H9 (cell line): ENCODE measurements at regions not wholly inside any gene's neighbourhood (a gene's known extent, or its start where the extent isn't known, plus 50 kb on each side); places are given as distances from the start of the nearest gene placed in this dataset.

Source experiments
- DNase-seq: peaks from one replicate; pipeline ENCODE4 v3.0.0-alpha.2; 2017
- H2AFZ ChIP-seq: one replicate; pipeline ENCODE4 v1.6.1; 2013; ENCODE audit warnings: mild to moderate bottlenecking, low read length, control low read depth, moderate library complexity
- H2AK5ac ChIP-seq: 2 replicates; pipeline ENCODE4 v1.6.1; 2013; ENCODE audit warnings: low read length, control low read depth, mixed read lengths; ENCODE audit not compliant: insufficient read length
- H2BK120ac ChIP-seq: one replicate; pipeline ENCODE4 v1.6.1; 2013; ENCODE audit warnings: low read depth, mild to moderate bottlenecking, low read length, control low read depth, inconsistent platforms; ENCODE audit not compliant: poor library complexity, severe bottlenecking
- H2BK12ac ChIP-seq: 2 replicates; pipeline ENCODE4 v1.6.1; 2013; ENCODE audit warnings: low read length, control low read depth, mixed read lengths, low read depth; ENCODE audit not compliant: insufficient read length
- H2BK15ac ChIP-seq: 2 replicates; pipeline ENCODE4 v1.6.1; 2013; ENCODE audit warnings: low read depth, low read length, control low read depth
- H2BK20ac ChIP-seq: one replicate; pipeline ENCODE4 v1.6.1; 2013; ENCODE audit warnings: low read depth, mild to moderate bottlenecking, low read length, control low read depth, inconsistent platforms; ENCODE audit not compliant: poor library complexity, severe bottlenecking
- H2BK5ac ChIP-seq: 2 replicates; pipeline ENCODE4 v1.6.1; 2013; ENCODE audit warnings: low read length, control low read depth, mixed read lengths; ENCODE audit not compliant: insufficient read length
- H3K14ac ChIP-seq: 2 replicates; pipeline ENCODE4 v1.6.1; 2013; ENCODE audit warnings: low read length, control low read depth; ENCODE audit not compliant: insufficient read depth
- H3K18ac ChIP-seq: 2 replicates; pipeline ENCODE4 v1.6.1; 2013; ENCODE audit warnings: low read depth, mild to moderate bottlenecking, mixed read lengths, low read length, control low read depth; ENCODE audit not compliant: insufficient read length
- H3K23ac ChIP-seq: 2 replicates; pipeline ENCODE4 v1.6.1; 2013; ENCODE audit warnings: low read length, control low read depth, mixed read lengths, low read depth; ENCODE audit not compliant: insufficient read length
- H3K23me2 ChIP-seq: 2 replicates; pipeline ENCODE4 v1.6.1; 2013; ENCODE audit warnings: low read depth, mild to moderate bottlenecking, mixed read lengths, low read length, control low read depth; ENCODE audit not compliant: insufficient read length, poor library complexity, severe bottlenecking
- H3K27ac ChIP-seq: 2 replicates; pipeline ENCODE4 v1.5.1; 2013; ENCODE audit warnings: low read length, control low read depth, mixed read lengths, low read depth; ENCODE audit not compliant: insufficient read length
- H3K27me3 ChIP-seq: 2 replicates; pipeline ENCODE4 v1.6.1; 2013; ENCODE audit warnings: low read length, control low read depth, inconsistent platforms; ENCODE audit not compliant: insufficient read depth
- H3K4ac ChIP-seq: 2 replicates; pipeline ENCODE4 v1.6.1; 2013; ENCODE audit warnings: low read depth, mild to moderate bottlenecking, control low read depth, inconsistent platforms, low read length, moderate library complexity
- H3K4me1 ChIP-seq: 2 replicates; pipeline ENCODE4 v1.6.1; 2013; ENCODE audit warnings: low read length, control low read depth, inconsistent platforms; ENCODE audit not compliant: insufficient read depth
- H3K4me2 ChIP-seq: 2 replicates; pipeline ENCODE4 v1.6.1; 2013; ENCODE audit warnings: low read length, control low read depth, mixed read lengths; ENCODE audit not compliant: insufficient read length, insufficient read depth
- H3K56ac ChIP-seq: 2 replicates; pipeline ENCODE4 v1.6.1; 2013; ENCODE audit warnings: low read depth, mild to moderate bottlenecking, mixed read lengths, low read length, control low read depth; ENCODE audit not compliant: insufficient read length
- H3K79me1 ChIP-seq: 2 replicates; pipeline ENCODE4 v1.6.1; 2013; ENCODE audit warnings: low read depth, mild to moderate bottlenecking, moderate library complexity, low read length, control low read depth, inconsistent platforms; ENCODE audit not compliant: insufficient read depth, poor library complexity, severe bottlenecking
- H3K79me2 ChIP-seq: 2 replicates; pipeline ENCODE4 v1.6.1; 2013; ENCODE audit warnings: low read length, control low read depth, inconsistent platforms; ENCODE audit not compliant: insufficient read depth
- H3K9ac ChIP-seq: 2 replicates; pipeline ENCODE4 v1.6.1; 2013; ENCODE audit warnings: low read length, control low read depth, mixed read lengths; ENCODE audit not compliant: insufficient read length; ENCODE audit errors: extremely low read depth
- H3K9me3 ChIP-seq: one replicate; pipeline ENCODE4 v1.6.1; 2013; ENCODE audit warnings: low read depth, low read length, inconsistent platforms; ENCODE audit not compliant: control insufficient read depth
- H3T11ph ChIP-seq: one replicate; pipeline ENCODE4 v1.6.1; 2013; ENCODE audit warnings: mild to moderate bottlenecking, low read length, control low read depth, inconsistent platforms
- H4K20me1 ChIP-seq: one replicate; pipeline ENCODE4 v1.6.1; 2013; ENCODE audit not compliant: control insufficient read depth, insufficient read length, insufficient read depth
- H4K5ac ChIP-seq: 2 replicates; pipeline ENCODE4 v1.6.1; 2013; ENCODE audit warnings: low read depth, mild to moderate bottlenecking, mixed read lengths, low read length, control low read depth; ENCODE audit not compliant: insufficient read length
- H4K8ac ChIP-seq: replicated peaks from 2 replicates; pipeline ENCODE4 v1.6.1; 2013; ENCODE audit warnings: low read length, control low read depth, mixed read lengths, low read depth; ENCODE audit not compliant: insufficient read length
- H4K91ac ChIP-seq: 2 replicates; pipeline ENCODE4 v1.6.1; 2013; ENCODE audit warnings: low read depth, mild to moderate bottlenecking, moderate library complexity, mixed read lengths, low read length, control low read depth; ENCODE audit not compliant: insufficient read length
- H3K27ac Mint-ChIP-seq, 3 experiments: 2 replicates in 2 of 3; 3 replicates in 1 of 3; pipeline ENCODE4 v1.8.0; 2020 to 2021; ENCODE audit warnings: mixed read lengths in 3 of 3, mild to moderate bottlenecking in 1 of 3, moderate library complexity in 1 of 3
- H3K27me3 Mint-ChIP-seq: 2 replicates; pipeline ENCODE4 v1.8.0; 2021; ENCODE audit warnings: low read depth, mild to moderate bottlenecking, moderate library complexity, mixed read lengths
- H3K36me3 Mint-ChIP-seq, 3 experiments: 2 replicates in 2 of 3; 3 replicates in 1 of 3; pipeline ENCODE4 v1.8.0; 2020 to 2021; ENCODE audit warnings: low read depth in 3 of 3, mixed read lengths in 3 of 3; ENCODE audit not compliant: insufficient read depth in 1 of 3
- H3K4me1 Mint-ChIP-seq, 2 experiments: 2 replicates each; pipeline ENCODE4 v1.8.0; 2020; ENCODE audit warnings: mixed read lengths in 2 of 2
- H3K4me3 Mint-ChIP-seq, 2 experiments: 2 replicates in 1 of 2; 3 replicates in 1 of 2; pipeline ENCODE4 v1.8.0; 2020 to 2021; ENCODE audit warnings: mild to moderate bottlenecking in 2 of 2, mixed read lengths in 2 of 2, moderate library complexity in 1 of 2
- H3K9me3 Mint-ChIP-seq, 2 experiments: 2 replicates in 1 of 2; 3 replicates in 1 of 2; pipeline ENCODE4 v1.8.0; 2020; ENCODE audit warnings: mild to moderate bottlenecking in 2 of 2, mixed read lengths in 2 of 2, moderate library complexity in 1 of 2
- WGBS: extraction: QIAGEN DNeasy Blood & Tissue Kit; methylation state at CpG from one replicate; pipeline ENCODE4 v1.1.7; 2013; ENCODE audit warnings: missing lambda C conversion rate, low lambda C conversion rate, mixed read lengths; ENCODE audit not compliant: insufficient read length; ENCODE audit errors: extremely low coverage; 5-methylcytosine and 5-hydroxymethylcytosine counted together
- TF ChIP-seq, protein P1 (sequence below): fragments of 200-600 bp; sonication (generic); conservative IDR thresholded peaks from 3 replicates; pipeline ENCODE4 v1.8.0; 2021; ENCODE audit warnings: antibody characterized with exemption, mild to moderate bottlenecking

DNA sequence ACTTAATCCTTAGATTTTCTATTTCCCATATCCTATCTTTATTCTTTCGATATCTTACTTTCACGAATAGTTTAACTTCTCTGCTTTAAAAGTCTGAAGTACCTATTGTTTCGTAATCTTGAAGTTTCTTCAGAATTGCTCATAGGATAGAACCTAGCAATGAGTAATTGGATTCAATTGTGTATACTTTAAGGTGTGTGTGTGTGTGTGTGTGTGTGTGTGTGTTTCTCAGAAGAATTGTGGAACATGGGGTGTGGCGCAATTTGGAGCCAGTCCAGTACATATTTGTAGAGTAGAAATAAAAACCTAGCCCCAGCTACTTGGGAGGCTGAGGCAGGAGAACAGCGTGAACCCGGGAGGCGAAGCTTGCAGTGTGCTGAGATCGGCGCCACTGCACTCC, 897.6 kb downstream of the BCL11A start:
- Histone ChIP-seq H4K91ac (no peak overlapping the region), H4K8ac (no peak overlapping the region), H3T11ph (no peak overlapping the region), H2AFZ (no peak overlapping the region), H2BK15ac (no peak overlapping the region), H2BK20ac (no peak overlapping the region), H3K79me2 (no peaks in the 10 kb centered on the region), H3K56ac (no peak overlapping the region), H3K4me1 (no peaks in the 10 kb centered on the region), H2BK12ac (no peak overlapping the region), H3K14ac (no peak overlapping the region), H3K18ac (no peak overlapping the region), H3K4me2 (no peak overlapping the region), H3K23ac (no peak overlapping the region), H3K23me2 (no peaks in the 10 kb centered on the region), H3K27ac (no peak overlapping the region), H2BK120ac (no peak overlapping the region), H4K20me1 (no peaks in the 10 kb centered on the region), H3K27me3 (no peaks in the 10 kb centered on the region), H2BK5ac (no peak overlapping the region), H2AK5ac (no peak overlapping the region), H3K9ac (no peak overlapping the region), H3K4ac (no peak overlapping the region), H3K9me3 (no peaks in the 10 kb centered on the region), H4K5ac (no peak overlapping the region), H3K79me1 (no peaks in the 10 kb centered on the region)
- no peak for DNase-seq
- H3K27ac Mint-ChIP-seq, result no peak overlapping the region
- no peaks in the 10 kb centered on the region for H3K27me3 Mint-ChIP-seq
- H3K36me3 Mint-ChIP-seq, result no peaks in the 10 kb centered on the region
- H3K4me1 Mint-ChIP-seq, result peaks cover 8 to 9% of the 10 kb centered on the region in 2 experiments
- TF ChIP-seq, protein P1, sequence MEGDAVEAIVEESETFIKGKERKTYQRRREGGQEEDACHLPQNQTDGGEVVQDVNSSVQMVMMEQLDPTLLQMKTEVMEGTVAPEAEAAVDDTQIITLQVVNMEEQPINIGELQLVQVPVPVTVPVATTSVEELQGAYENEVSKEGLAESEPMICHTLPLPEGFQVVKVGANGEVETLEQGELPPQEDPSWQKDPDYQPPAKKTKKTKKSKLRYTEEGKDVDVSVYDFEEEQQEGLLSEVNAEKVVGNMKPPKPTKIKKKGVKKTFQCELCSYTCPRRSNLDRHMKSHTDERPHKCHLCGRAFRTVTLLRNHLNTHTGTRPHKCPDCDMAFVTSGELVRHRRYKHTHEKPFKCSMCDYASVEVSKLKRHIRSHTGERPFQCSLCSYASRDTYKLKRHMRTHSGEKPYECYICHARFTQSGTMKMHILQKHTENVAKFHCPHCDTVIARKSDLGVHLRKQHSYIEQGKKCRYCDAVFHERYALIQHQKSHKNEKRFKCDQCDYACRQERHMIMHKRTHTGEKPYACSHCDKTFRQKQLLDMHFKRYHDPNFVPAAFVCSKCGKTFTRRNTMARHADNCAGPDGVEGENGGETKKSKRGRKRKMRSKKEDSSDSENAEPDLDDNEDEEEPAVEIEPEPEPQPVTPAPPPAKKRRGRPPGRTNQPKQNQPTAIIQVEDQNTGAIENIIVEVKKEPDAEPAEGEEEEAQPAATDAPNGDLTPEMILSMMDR, result no peak
- H3K9me3 Mint-ChIP-seq, result no peaks in the 10 kb centered on the region
- WGBS, result 100% methylated on average over 2 of the region's 9 CpGs
- no peak overlapping the region for H3K4me3 Mint-ChIP-seq
